NCI-H1092 treated with DMSO at 0.1 percent for 48 hours (cell line): ENCODE measurements at regions not wholly inside any gene's neighbourhood (a gene's known extent, or its start where the extent isn't known, plus 50 kb on each side); places are given as distances from the start of the nearest gene placed in this dataset.

Source experiments
- DNase-seq: peaks from one replicate; lab custom pipeline; 2025; lab: John Stamatoyannopoulos, UW

GRCh38 chr13:92938486-92939020, 288.1 kb upstream of the GPC6 start:
- no peak for DNase-seq

GRCh38 chr13:92941167-92941566, 285.4 kb upstream of the GPC6 start:
- no peak for DNase-seq

DNA sequence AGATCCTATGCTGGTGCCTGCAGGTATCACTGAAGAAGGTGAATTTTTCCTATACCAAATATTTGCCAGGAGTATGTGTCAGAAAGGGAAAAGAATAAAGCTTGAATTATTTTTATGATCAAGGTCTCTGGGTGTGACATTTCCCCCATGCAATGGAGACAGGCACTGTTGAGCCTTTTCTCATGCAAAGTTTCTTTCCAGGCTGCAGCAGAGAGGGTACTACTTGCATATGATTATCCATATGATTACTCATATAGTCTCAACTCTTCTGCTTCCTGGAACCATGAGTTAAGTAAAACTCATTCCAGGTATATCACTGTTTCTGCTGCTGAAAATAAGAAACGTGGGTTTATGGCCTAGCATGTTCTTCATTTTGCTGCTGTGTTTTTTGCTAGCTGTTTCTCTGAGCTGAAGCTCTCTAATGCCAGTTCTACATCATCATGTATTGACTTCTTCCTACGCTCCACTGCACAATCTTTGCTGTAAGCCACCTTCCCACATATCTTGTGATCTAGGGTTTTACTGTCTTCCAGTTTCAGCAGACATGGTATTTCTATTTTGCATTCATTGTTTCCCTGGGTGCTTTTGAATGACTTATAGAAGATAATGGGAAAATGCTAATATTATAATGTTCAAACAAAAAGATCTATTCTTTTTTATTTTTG, 278.7 kb upstream of the GPC6 start:
- no peak for DNase-seq

- DNase-seq = no peak
These were observed 275.8 kb upstream of the GPC6 start for GRCh38 chr13:92950771-92951170.

DNA sequence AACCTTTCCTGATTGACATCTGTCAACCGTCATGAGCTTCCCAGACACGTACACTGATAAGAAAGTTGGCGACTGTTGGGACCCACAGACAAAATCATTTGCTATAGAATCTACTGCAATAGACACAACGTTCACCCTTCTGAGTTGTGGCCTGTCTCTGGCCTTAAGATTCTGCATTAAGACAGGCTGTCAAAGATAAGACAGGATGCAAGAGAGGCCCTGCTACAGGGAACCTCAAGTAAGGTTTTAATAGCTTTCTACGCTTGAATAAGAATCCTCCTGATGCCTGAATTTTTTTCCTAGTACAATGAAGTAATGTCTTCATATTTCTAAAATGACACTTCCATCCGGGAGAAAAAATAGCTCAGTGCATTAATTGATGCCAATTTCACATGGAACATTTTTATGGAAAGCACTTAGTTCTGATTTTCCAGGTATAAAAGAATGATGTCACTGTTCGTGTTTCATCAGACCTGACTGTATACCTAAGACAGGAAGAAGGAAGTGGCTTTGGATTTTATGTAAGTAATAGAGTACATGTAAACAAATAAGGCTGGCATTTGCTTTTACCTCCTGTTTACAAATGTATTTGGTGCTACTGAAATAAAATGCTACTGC, 275.2 kb upstream of the GPC6 start:
- DNase-seq = no peak

DNA sequence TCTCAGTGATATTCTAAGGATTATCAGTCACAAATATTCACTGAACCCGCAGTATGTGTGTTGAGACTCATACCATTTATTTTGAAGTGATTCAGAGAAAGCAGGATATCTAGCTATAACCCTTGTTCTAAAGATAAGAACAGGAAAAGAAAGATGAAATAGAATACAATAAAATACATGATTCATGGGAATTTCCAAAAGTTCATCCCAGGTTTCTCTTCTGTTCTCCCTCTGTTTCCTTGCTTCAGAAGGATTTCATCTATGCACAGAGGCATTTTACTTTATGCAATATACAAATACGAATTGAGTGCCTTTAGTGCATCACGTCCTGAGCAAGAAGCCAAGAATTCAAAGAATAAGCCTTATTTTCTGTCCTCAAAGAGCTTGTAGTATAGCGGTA, 274.4 kb upstream of the GPC6 start:
- DNase-seq = no peak

- no peak for DNase-seq
These were observed 271.9 kb upstream of the GPC6 start for GRCh38 chr13:92954746-92955145.

GRCh38 chr13:92959790-92960189, 266.8 kb upstream of the GPC6 start:
- DNase-seq = no peak

- DNase-seq = no peak
These were observed 263.6 kb upstream of the GPC6 start for GRCh38 chr13:92963029-92963428.

DNA sequence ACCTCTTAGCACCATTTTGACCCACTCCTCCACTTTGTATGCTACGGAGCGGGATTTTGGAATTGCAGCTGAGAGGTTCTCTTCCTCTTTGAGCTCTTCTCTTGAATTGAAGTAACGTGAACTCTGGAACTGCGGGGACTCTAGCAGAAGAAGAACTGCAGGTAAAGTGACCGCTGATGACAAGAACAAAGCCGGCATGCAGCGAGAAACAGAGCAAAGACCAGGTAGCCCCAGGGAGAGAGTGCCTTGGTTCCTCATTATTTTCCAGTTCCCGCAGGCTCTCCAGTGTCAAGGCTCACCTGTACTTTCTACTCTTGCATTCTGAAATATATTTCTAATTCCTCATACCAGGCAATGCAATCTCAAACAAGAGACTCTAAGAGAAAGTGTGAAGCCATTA, 260.3 kb upstream of the GPC6 start:
- DNase-seq = no peak

- no peak for DNase-seq
These were observed 259.7 kb upstream of the GPC6 start for GRCh38 chr13:92966900-92967299.

GRCh38 chr13:92967923-92968322, 258.7 kb upstream of the GPC6 start:
- no peak for DNase-seq

DNA sequence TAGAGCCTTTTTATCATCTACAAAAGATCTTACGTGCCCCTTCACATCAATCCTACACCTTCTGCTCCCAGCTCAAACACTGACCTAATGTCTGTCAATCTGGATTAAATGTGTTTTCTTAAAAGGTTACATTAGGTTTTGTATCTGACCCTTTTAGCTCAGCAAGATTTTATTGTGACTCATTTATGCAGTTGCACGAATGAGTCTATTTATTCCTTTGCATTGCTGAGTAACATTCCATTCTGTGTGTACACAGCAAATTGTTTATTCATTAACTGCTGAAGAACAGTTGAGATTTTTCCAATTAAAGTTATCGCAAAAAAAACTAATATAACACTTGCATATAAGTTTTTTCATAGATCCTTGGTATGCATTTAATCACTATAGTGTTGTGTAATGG, 253.9 kb upstream of the GPC6 start:
- no peak for DNase-seq

GRCh38 chr13:92974905-92975429, 251.6 kb upstream of the GPC6 start:
- no peak for DNase-seq

DNA sequence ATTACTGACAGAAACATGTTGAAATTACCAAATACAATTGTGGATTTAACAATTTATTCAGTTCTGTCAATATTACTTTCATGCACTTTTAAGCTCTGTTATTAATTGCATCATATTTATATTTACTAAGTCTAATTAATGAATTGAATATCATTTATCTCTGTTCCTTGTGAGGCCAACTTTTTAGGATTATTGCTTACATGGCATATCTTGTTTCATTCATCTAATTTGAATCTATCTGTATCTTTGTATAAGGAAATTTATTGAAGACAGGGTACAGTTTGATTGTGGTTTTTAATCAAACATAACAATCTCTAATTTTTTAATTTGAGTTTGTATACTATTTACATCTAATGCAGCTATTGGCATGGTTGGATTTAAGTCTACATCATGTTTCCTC, 249.9 kb upstream of the GPC6 start:
- DNase-seq = no peak

DNA sequence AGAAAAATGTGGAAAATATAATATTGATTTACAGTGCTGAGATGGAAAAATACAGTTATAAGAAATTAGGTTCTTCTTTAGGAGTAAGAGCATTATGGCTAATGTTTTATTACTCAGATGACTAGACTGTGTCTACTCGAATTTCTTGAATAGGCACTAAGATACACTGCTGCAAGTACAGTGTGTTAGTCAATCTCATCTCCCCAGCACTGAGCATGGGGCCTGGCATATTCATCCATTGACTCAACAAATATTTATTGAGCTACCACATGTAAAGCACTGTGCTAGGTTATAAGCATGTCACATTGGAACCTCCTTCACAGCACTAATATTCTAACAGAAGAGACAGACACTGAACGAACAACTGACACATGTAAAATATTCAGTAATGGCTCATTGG, 242.5 kb upstream of the GPC6 start:
- DNase-seq = no peak

DNA sequence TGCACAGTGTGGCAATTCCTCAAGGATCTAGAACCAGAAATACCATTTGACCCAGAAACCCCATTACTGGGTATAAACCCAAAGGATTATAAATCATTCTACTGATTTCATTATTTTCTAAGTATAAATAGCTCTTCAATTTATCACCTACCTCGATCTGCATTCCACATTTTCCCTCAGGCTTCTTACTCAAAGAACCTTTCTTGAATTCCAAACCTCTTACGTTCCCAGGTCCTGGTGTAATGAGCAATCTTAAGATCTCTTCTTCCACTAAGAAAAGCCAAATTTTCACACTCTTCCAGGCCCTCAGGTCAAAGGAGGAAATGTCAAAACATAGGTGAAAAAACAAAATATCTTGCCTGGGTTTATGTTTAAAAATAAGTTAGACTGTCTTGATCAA, 237.3 kb upstream of the GPC6 start:
- no peak for DNase-seq

GRCh38 chr13:92991692-92992091, 234.9 kb upstream of the GPC6 start:
- DNase-seq = no peak

DNA sequence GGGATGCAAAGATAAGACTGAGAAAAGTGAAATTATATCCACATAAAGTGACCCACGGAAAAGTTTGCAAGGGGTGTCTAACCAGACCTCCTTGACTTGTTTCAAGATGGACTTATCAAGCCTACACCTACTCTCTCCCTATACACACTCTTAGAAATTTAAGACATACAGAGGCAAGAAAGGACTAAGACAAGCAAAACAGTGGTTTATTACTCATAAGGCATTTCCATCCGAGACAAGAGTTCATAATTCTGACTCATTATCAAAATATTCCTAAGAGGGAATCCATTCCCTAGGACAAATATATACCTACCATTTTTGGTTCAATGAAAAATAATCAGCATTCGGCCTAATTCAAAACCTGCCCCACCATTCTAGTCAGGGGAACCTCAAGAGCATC, 232.6 kb upstream of the GPC6 start:
- no peak for DNase-seq

DNA sequence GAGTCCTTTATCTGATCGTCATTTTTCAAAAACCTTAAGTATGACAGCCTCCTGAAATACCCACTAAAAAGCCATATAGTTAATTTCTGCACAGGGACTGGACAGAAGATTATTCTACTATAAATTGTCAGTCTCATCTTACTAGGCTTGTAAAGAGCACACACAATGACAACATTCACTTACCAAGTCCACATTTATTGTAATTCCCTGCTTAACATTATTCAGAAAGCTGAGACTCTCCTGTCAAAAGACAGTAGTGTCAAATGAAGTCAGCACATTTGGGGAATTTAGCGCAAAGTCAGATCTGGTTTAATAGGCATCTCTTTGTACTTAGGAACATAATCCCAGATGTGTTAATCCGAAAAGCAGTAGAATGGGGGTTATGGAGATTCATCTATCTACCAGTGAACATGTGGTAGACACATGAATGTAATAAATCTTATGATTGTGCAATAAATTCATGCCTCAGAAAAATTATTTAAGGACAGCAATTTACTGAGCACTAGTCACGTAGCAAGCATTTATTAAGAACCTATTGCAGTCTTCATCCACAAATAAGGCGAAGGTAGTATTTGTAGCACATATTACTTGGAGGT, 224.6 kb upstream of the GPC6 start:
- DNase-seq = no peak

DNA sequence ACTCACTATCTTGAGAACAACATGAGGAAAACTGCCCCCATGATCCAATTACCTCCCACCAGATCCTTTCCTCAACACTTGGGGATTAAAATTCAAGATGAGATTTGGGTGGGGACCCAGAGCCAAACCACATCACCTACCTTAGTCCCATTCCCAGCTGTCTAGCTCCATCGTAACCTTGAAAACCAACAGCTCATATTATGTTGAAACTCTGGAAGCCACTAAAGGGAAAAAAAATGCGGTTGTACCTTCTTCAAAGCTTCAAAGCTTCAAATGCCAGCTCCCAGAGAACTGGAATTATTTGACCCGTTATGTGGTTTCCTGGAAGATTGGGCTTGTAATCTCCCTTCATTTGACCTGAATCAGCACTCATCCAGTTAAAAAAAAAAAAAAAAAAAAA, 223.1 kb upstream of the GPC6 start:
- no peak for DNase-seq

DNA sequence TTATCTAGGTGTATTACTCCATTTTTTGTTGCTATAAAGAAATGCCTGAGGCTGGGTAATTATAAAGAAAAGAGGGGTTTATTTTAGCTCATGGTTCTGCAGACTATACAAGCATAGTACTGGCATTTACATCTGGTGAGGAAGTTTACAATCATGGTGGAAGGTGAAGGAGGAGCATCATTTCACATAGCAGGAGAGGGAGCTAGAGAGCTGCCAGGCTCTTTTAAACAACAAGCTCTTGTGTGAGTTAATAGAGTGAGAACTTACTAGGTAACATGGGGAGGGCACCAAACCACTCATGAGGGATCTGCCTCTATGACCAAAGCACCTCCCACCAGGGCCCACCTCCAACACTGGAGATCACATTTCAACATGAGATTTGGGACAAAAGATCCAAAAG, 221.7 kb upstream of the GPC6 start:
- DNase-seq = no peak

- DNase-seq = no peak
These were observed 218.7 kb upstream of the GPC6 start for GRCh38 chr13:93007928-93008327.
